Lower leg skin (tissue), 4 donors: ENCODE measurements at regions not wholly inside any gene's neighbourhood (a gene's known extent, or its start where the extent isn't known, plus 50 kb on each side); places are given as distances from the start of the nearest gene placed in this dataset.

ENCODE experiments used
- DNase-seq, 2 donors: peaks; one replicate each; pipeline ENCODE4 v3.0.0-alpha.2; 2019; ENCODE audit warnings: low spot score in 2 of 2
- H3K4me3 ChIP-seq: fragments of 200-600 bp; sonication (generic); 2 replicates; pipeline ENCODE4 v1.5.1; 2017; ENCODE audit warnings: mild to moderate bottlenecking, low read depth; ENCODE audit not compliant: poor library complexity, severe bottlenecking
- CTCF ChIP-seq, 3 donors: fragments of 450-650 bp; IDR thresholded peaks; one replicate each; pipeline ENCODE4 v1.5.1; 2016; ENCODE audit warnings: antibody characterized with exemption in 3 of 3, mild to moderate bottlenecking in 3 of 3, moderate library complexity in 2 of 3
- POLR2A ChIP-seq, 2 donors: fragments of 450-650 bp; IDR thresholded peaks; one replicate each; pipeline ENCODE4 v1.6.1; 2016 to 2017; ENCODE audit warnings: antibody characterized with exemption in 2 of 2, mild to moderate bottlenecking in 1 of 2, moderate library complexity in 1 of 2
- WGBS, 2 donors: methylation state at CpG; one replicate each; pipeline ENCODE4 v1.1.5; 2018; 5-methylcytosine and 5-hydroxymethylcytosine counted together
- intact Hi-C: fragments of 100-400 bp; cut with DNase I; formaldehyde crosslinking; loops from one replicate; pipeline ENCODE4 v1.15.0; 2023; ENCODE audit warnings: low total_unique reads

GRCh38 chr2:220168891-220169546, 541.6 kb downstream of the SLC4A3 start:
- WGBS, 2 donors: 82 to 85% methylated on average over 4 of the region's 4 CpGs
- no peak overlapping the region for H3K4me3 ChIP-seq
- TF ChIP-seq POLR2A (IDR thresholded peaks at IDR 0.05) (no peak), CTCF (IDR thresholded peaks at IDR 0.05) (no peak)
- DNase-seq: no peak
- intact Hi-C loops: loop anchor here (10.0 kb wide), 1 partner anchor 1406 kb away; the partner anchor contains the start of gene EPHA4

- intact Hi-C loops: no loop called here
- no peak for DNase-seq
- no peak overlapping the region for H3K4me3 ChIP-seq
- TF ChIP-seq POLR2A (IDR thresholded peaks at IDR 0.05) (no peak), CTCF (IDR thresholded peaks at IDR 0.05) (no peak)
- WGBS, 2 donors: 41 to 68% methylated on average over 2 of the region's 2 CpGs
Observed at GRCh38 chr2:220174826-220175225, 547.4 kb downstream of the SLC4A3 start.

GRCh38 chr2:220175967-220176366, 548.5 kb downstream of the SLC4A3 start:
- WGBS, 2 donors: 62 to 75% methylated on average over 2 of the region's 2 CpGs
- intact Hi-C loops: no loop called here

DNA sequence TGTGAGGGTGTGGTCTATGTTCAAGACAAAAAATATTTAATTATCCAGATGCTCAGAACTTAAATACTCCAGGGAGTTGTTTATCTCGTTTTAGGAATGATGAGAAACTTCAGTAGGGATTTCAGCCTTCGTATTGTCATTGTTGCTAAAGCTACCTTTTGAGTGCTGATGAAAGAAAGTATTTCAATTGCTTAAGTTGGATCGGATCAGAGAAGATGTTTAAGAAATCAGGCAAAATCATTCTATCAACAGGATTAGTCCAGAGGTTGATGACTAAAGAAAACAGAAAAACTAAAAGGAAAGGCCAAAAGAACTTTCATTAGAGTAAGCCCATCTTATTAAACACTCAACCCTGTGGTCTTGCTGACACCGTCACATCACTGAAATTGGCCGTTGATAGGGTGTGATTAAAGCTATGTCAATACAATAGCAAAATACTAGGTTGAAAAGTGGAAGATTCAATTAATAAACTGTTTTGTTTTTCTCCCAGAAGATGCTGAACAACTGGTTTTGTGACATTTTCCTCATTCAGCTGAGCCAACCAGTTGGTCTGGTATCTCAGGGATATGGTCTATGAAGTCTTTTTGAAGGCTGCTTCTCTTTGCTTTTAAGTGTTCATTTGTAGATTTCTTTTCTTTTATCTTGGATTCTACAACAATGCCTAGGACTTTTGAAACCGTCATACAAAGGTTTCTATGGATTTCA, 551.7 kb downstream of the SLC4A3 start:
- no peak for DNase-seq
- no peak for TF ChIP-seq CTCF (IDR thresholded peaks at IDR 0.05)
- TF ChIP-seq POLR2A (IDR thresholded peaks at IDR 0.05): no peak
- intact Hi-C loops: no loop called here
- H3K4me3 ChIP-seq: no peak overlapping the region
- WGBS, 2 donors: 62 to 73% methylated on average over 6 of the region's 6 CpGs

More at GRCh38 chr2:220175967-220176366, 548.5 kb downstream of the SLC4A3 start:
- no peak for TF ChIP-seq CTCF (IDR thresholded peaks at IDR 0.05)
- TF ChIP-seq POLR2A (IDR thresholded peaks at IDR 0.05): no peak
- no peak overlapping the region for H3K4me3 ChIP-seq
- no peak for DNase-seq

DNA sequence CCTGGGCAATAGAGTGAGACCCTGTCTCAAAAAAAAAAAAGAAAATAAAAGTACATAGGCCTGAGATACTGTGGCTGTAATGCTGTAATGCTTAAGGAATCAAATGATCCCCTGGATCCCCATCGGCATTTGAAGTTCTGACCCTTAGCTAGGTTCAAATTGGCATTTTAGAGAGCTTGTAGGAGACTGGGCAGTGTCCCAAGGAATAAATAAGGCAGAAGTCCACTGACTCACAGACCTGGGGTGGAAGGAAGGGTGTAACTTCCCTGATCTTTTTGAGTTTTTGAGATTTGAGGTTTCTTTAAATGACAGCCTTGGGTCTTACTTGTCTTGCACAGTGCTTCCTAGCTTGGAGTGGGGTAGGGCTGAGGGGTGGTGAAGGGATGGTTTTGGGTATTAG, 553.7 kb downstream of the SLC4A3 start:
- WGBS, 2 donors: 88 to 93% methylated on average over 1 of the region's 1 CpG
- H3K4me3 ChIP-seq: no peak overlapping the region
- intact Hi-C loops: no loop called here
- TF ChIP-seq CTCF (IDR thresholded peaks at IDR 0.05) (no peak), POLR2A (IDR thresholded peaks at IDR 0.05) (no peak)
- DNase-seq: no peak
